OCI-LY1 (cell line): ENCODE measurements at regions not wholly inside any gene's neighbourhood (a gene's known extent, or its start where the extent isn't known, plus 50 kb on each side); places are given as distances from the start of the nearest gene placed in this dataset.

Experiments used
- H2AFZ ChIP-seq: fragments of 200-600 bp; sonication (generic), shearing (Covaris generic); 2 replicates; pipeline ENCODE4 v1.6.0; 2014; ENCODE audit warnings: antibody characterized with exemption, mild to moderate bottlenecking, low read length
- H3F3A ChIP-seq: fragments of 200-600 bp; sonication (generic), shearing (Covaris generic); 2 replicates; pipeline ENCODE4 v1.6.0; 2014; ENCODE audit warnings: mild to moderate bottlenecking, antibody characterized with exemption, low read length, moderate library complexity; ENCODE audit not compliant: insufficient read depth
- H3K27ac ChIP-seq: fragments of 200-600 bp; sonication (generic); 2 replicates; pipeline ENCODE4 v1.5.1; 2014; ENCODE audit warnings: low read length, mixed run types, mild to moderate bottlenecking, low read depth; ENCODE audit not compliant: poor library complexity, severe bottlenecking
- H3K27me3 ChIP-seq: fragments of 200-600 bp; sonication (generic); 2 replicates; pipeline ENCODE4 v1.6.0; 2014; ENCODE audit warnings: antibody characterized with exemption, mild to moderate bottlenecking, low read length, moderate library complexity; ENCODE audit not compliant: insufficient read depth
- H3K36me3 ChIP-seq: fragments of 200-600 bp; sonication (generic); 2 replicates; pipeline ENCODE4 v1.6.1; 2014; ENCODE audit warnings: mild to moderate bottlenecking, antibody characterized with exemption, low read length, moderate library complexity, mixed read lengths; ENCODE audit not compliant: insufficient read depth
- H3K4me1 ChIP-seq: fragments of 200-600 bp; sonication (generic); 2 replicates; pipeline ENCODE4 v1.5.1; 2014; ENCODE audit warnings: mild to moderate bottlenecking, low read length, moderate library complexity; ENCODE audit not compliant: insufficient read depth, severe bottlenecking
- H3K4me2 ChIP-seq: fragments of 200-600 bp; sonication (generic), shearing (Covaris generic); 2 replicates; pipeline ENCODE4 v1.6.1; 2014; ENCODE audit warnings: low read length
- H3K4me3 ChIP-seq: fragments of 200-600 bp; sonication (generic); 2 replicates; pipeline ENCODE4 v1.5.1; 2014; ENCODE audit warnings: low read length, low read depth, mild to moderate bottlenecking, mixed read lengths; ENCODE audit not compliant: poor library complexity, severe bottlenecking
- H3K79me2 ChIP-seq: fragments of 200-600 bp; shearing (Covaris generic); 2 replicates; pipeline ENCODE4 v1.6.1; 2016; ENCODE audit warnings: mixed run types, low read length, mixed read lengths; ENCODE audit not compliant: insufficient read depth
- H3K9ac ChIP-seq: fragments of 200-600 bp; sonication (generic), shearing (Covaris generic); 2 replicates; pipeline ENCODE4 v1.6.1; 2014; ENCODE audit warnings: mild to moderate bottlenecking, low read length, mixed read lengths
- H3K9me2 ChIP-seq: fragments of 200-600 bp; sonication (generic), shearing (Covaris generic); 2 replicates; pipeline ENCODE4 v1.6.1; 2014; ENCODE audit warnings: low read depth, mild to moderate bottlenecking, low read length, mixed read lengths
- H3K9me3 ChIP-seq: fragments of 200-600 bp; shearing (Covaris generic); 2 replicates; pipeline ENCODE4 v1.6.1; 2014; ENCODE audit warnings: low read length, mixed read lengths
- H4K20me1 ChIP-seq: fragments of 200-600 bp; sonication (generic), shearing (Covaris generic); 2 replicates; pipeline ENCODE4 v1.6.0; 2016; ENCODE audit warnings: mild to moderate bottlenecking, low read length; ENCODE audit not compliant: insufficient read depth
- EZH2 ChIP-seq: fragments of 200-600 bp; sonication (generic), shearing (Covaris generic); IDR thresholded peaks from 2 replicates; pipeline ENCODE4 v1.8.0; 2017; ENCODE audit warnings: borderline replicate concordance, mixed run types, mild to moderate bottlenecking, antibody characterized with exemption, low read length, moderate library complexity, mixed read lengths
- TF ChIP-seq, protein P1 (sequence below): fragments of 200-600 bp; sonication (generic), shearing (Covaris generic); IDR thresholded peaks from 2 replicates; pipeline ENCODE4 v1.5.1; 2017; ENCODE audit warnings: mild to moderate bottlenecking, antibody characterized with exemption, low read length, moderate library complexity, mixed read lengths

DNA sequence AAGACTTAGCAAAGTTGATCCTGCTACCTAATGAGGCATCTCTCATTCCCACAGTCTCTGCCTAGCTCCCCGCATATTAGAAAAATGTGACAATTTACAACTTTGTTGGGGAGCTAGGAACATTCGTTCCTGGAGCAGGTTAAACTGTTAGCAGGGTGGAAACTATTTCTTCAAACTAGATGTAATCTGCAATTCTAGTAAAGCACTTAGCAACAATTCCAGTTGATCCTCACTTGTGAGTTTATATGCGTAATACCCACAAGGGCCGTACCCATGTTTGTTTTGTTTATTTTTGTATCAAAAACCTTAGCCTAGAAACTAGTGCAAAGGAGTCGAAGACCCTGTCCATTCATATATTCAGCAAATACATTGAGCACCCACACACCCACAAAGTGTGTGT, 175.8 kb upstream of the DMAC1 start:
- H3F3A ChIP-seq: no peaks in the 10 kb centered on the region
- no peaks in the 10 kb centered on the region for H3K9me2 ChIP-seq
- no peaks in the 10 kb centered on the region for H3K9me3 ChIP-seq
- peak overlapping the region; percentile 53 for H3K9ac ChIP-seq
- H3K4me1 ChIP-seq: peaks cover 69% of the 10 kb centered on the region
- no peak overlapping the region for H2AFZ ChIP-seq
- H3K79me2 ChIP-seq: no peaks in the 10 kb centered on the region
- peak overlapping the region; percentile 29 for H3K4me3 ChIP-seq
- H3K36me3 ChIP-seq: no peaks in the 10 kb centered on the region
- no peaks in the 10 kb centered on the region for H4K20me1 ChIP-seq
- no peaks in the 10 kb centered on the region for H3K27me3 ChIP-seq
- peak overlapping the region; percentile 98 for H3K27ac ChIP-seq
- peak overlapping the region; percentile 62 for H3K4me2 ChIP-seq
- TF ChIP-seq EZH2: no peak
- TF ChIP-seq, protein P1, sequence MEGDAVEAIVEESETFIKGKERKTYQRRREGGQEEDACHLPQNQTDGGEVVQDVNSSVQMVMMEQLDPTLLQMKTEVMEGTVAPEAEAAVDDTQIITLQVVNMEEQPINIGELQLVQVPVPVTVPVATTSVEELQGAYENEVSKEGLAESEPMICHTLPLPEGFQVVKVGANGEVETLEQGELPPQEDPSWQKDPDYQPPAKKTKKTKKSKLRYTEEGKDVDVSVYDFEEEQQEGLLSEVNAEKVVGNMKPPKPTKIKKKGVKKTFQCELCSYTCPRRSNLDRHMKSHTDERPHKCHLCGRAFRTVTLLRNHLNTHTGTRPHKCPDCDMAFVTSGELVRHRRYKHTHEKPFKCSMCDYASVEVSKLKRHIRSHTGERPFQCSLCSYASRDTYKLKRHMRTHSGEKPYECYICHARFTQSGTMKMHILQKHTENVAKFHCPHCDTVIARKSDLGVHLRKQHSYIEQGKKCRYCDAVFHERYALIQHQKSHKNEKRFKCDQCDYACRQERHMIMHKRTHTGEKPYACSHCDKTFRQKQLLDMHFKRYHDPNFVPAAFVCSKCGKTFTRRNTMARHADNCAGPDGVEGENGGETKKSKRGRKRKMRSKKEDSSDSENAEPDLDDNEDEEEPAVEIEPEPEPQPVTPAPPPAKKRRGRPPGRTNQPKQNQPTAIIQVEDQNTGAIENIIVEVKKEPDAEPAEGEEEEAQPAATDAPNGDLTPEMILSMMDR: no peak

DNA sequence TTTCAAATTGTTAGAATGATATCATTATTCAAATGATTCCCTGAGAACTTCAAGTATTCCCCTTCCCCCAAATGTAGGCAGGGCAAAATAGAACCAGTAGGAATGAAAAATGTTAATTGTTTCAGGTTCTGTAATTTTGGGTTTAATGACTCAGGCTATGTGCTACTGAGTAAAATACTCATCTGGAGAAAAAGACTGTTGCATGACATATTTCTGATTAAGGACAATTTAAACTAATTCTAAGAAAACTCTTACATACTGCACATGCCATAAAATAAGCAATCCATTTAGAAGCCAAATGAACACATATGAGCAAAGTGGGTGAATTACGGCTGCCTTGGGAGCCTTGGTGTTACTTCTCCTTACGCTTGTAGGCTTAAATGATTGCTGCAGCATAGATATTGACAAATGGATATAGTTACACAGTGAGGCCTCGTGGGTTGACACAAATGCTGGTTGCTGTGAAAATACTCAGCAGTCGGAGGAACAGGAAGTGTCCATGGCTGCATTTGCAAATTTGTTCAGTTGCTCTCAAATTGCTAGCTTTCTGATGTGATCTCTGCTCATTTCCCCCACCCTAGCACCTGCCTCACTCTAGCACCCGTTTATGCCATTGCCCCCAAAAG, 174.9 kb upstream of the DMAC1 start:
- Histone ChIP-seq H3K9ac (peak overlapping the region; percentile 53), H4K20me1 (no peaks in the 10 kb centered on the region), H3K27me3 (no peaks in the 10 kb centered on the region), H3F3A (no peaks in the 10 kb centered on the region), H3K4me3 (peak overlapping the region; percentile 29), H3K9me2 (no peaks in the 10 kb centered on the region), H2AFZ (no peak overlapping the region), H3K36me3 (no peaks in the 10 kb centered on the region), H3K27ac (peak overlapping the region; percentile 98), H3K79me2 (no peaks in the 10 kb centered on the region), H3K4me1 (peaks cover 67% of the 10 kb centered on the region), H3K4me2 (peak overlapping the region; percentile 62), H3K9me3 (no peaks in the 10 kb centered on the region)
- TF ChIP-seq, protein P1: no peak
- no peak for TF ChIP-seq EZH2

DNA sequence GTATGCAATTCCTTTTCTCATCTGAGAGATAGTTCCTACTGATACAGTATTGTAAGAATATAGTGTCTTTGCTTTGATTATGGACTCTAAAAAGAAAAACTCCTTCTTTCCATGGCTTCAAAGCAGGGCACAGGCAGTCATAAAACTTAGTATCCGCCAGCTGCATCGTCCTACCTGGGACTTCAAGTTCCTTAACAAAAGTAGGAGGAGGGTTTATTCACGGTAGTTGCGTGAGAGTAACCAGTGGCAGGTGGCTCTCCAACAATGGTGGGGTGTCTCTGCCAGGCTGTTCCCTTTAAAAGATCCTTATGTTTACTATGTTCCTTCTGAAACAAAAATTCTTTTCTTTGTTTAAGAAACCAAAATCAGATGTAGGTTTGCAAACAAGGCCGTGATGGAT, 173.5 kb upstream of the DMAC1 start:
- Histone ChIP-seq H2AFZ (peak overlapping the region; percentile 12; the same call in 1 of the 2 replicates), H3K4me2 (peak overlapping the region; percentile 62), H3K9ac (peak overlapping the region; percentile 52), H3K9me2 (no peaks in the 10 kb centered on the region), H3K79me2 (no peaks in the 10 kb centered on the region), H3K4me3 (peak overlapping the region; percentile 8), H3K4me1 (peaks cover 64% of the 10 kb centered on the region), H3K36me3 (no peaks in the 10 kb centered on the region), H3F3A (no peaks in the 10 kb centered on the region), H4K20me1 (no peaks in the 10 kb centered on the region), H3K9me3 (no peaks in the 10 kb centered on the region), H3K27me3 (no peaks in the 10 kb centered on the region), H3K27ac (peak overlapping the region; percentile 98)
- TF ChIP-seq, protein P1: no peak
